GM23338 (cell line): ENCODE measurements at regions not wholly inside any gene's neighbourhood (a gene's known extent, or its start where the extent isn't known, plus 50 kb on each side); places are given as distances from the start of the nearest gene placed in this dataset.

Source experiments
- ATAC-seq: fragments of 200-7000 bp; cut with Tn5 transposase; 3 replicates; pipeline ENCODE4 v1.9.1; 2020
- DNase-seq: peaks from one replicate; pipeline ENCODE4 v3.0.0-alpha.2; 2015; ENCODE audit warnings: low spot score
- H2AFZ ChIP-seq: fragments of 200-600 bp; sonication (generic); 2 replicates; pipeline ENCODE4 v1.8.0; 2016; ENCODE audit warnings: antibody characterized with exemption, mild to moderate bottlenecking, moderate library complexity
- H3F3A ChIP-seq: fragments of 200-600 bp; sonication (generic); replicated peaks from 2 replicates; pipeline ENCODE4 v1.8.0; 2017; ENCODE audit warnings: antibody characterized with exemption, mixed run types, low read depth
- H3K27ac ChIP-seq: fragments of 200-600 bp; sonication (generic); 2 replicates; pipeline ENCODE4 v1.6.1; 2016; ENCODE audit warnings: low read depth
- H3K27me3 ChIP-seq: fragments of 200-600 bp; sonication (generic); 2 replicates; pipeline ENCODE4 v1.8.0; 2016; ENCODE audit warnings: mild to moderate bottlenecking, mixed run types, moderate library complexity; ENCODE audit not compliant: insufficient read depth
- H3K36me3 ChIP-seq: fragments of 200-600 bp; sonication (generic); 2 replicates; pipeline ENCODE4 v1.8.0; 2016; ENCODE audit warnings: mild to moderate bottlenecking; ENCODE audit not compliant: insufficient read depth
- H3K4me1 ChIP-seq: fragments of 200-600 bp; sonication (generic); 2 replicates; pipeline ENCODE4 v1.8.0; 2016; ENCODE audit warnings: mild to moderate bottlenecking, moderate library complexity; ENCODE audit not compliant: insufficient read depth
- H3K4me2 ChIP-seq: fragments of 200-600 bp; sonication (generic); 2 replicates; pipeline ENCODE4 v1.7.1; 2017; ENCODE audit warnings: mixed run types
- H3K4me3 ChIP-seq: fragments of 200-600 bp; sonication (generic); 2 replicates; pipeline ENCODE4 v1.6.1; 2016; ENCODE audit warnings: mixed run types
- H3K79me2 ChIP-seq: fragments of 200-600 bp; sonication (generic); replicated peaks from 2 replicates; pipeline ENCODE4 v1.8.0; 2017; ENCODE audit warnings: mild to moderate bottlenecking; ENCODE audit not compliant: insufficient read depth
- H3K9me2 ChIP-seq: fragments of 200-600 bp; sonication (generic); 2 replicates; pipeline ENCODE4 v1.8.0; 2017; ENCODE audit not compliant: insufficient read depth
- H4K20me1 ChIP-seq: fragments of 200-600 bp; sonication (generic); replicated peaks from 2 replicates; pipeline ENCODE4 v1.8.0; 2017; ENCODE audit warnings: mild to moderate bottlenecking; ENCODE audit not compliant: insufficient read depth
- H3K27ac Mint-ChIP-seq: 2 replicates; pipeline ENCODE4 v1.8.0; 2020; ENCODE audit warnings: inconsistent platforms, mild to moderate bottlenecking, moderate library complexity, mixed read lengths
- H3K27me3 Mint-ChIP-seq: 3 replicates; pipeline ENCODE4 v1.8.0; 2022; ENCODE audit warnings: low read depth, mild to moderate bottlenecking, moderate library complexity, mixed read lengths, inconsistent platforms; ENCODE audit not compliant: insufficient read depth, poor library complexity
- H3K36me3 Mint-ChIP-seq: 3 replicates; pipeline ENCODE4 v1.8.0; 2021; ENCODE audit warnings: low read depth, mild to moderate bottlenecking, inconsistent platforms, moderate library complexity, mixed read lengths
- H3K4me1 Mint-ChIP-seq: 3 replicates; pipeline ENCODE4 v1.8.0; 2020; ENCODE audit warnings: mild to moderate bottlenecking, inconsistent platforms, mixed read lengths
- H3K4me3 Mint-ChIP-seq: 3 replicates; pipeline ENCODE4 v1.8.0; 2021; ENCODE audit warnings: moderate library complexity, mild to moderate bottlenecking, inconsistent platforms, mixed read lengths
- H3K9me3 Mint-ChIP-seq: 3 replicates; pipeline ENCODE4 v1.8.0; 2020; ENCODE audit warnings: moderate library complexity, mild to moderate bottlenecking, inconsistent platforms, mixed read lengths
- CREB1 ChIP-seq: fragments of 250-450 bp; sonication (Bioruptor Pico); IDR thresholded peaks from 2 replicates; pipeline ENCODE4 v1.5.0; 2020; ENCODE audit warnings: low read depth, mild to moderate bottlenecking, moderate library complexity
- EZH2 ChIP-seq: fragments of 200-600 bp; sonication (generic); IDR thresholded peaks from one replicate; pipeline ENCODE4 v1.8.0; 2017; ENCODE audit warnings: antibody characterized with exemption, mild to moderate bottlenecking, low read depth; ENCODE audit not compliant: unreplicated experiment
- EZH2phosphoT487 ChIP-seq: fragments of 200-600 bp; sonication (generic); IDR thresholded peaks from one replicate; pipeline ENCODE4 v1.8.1; 2018; ENCODE audit warnings: antibody characterized with exemption; ENCODE audit not compliant: unreplicated experiment
- JUNB ChIP-seq: IDR thresholded peaks from one replicate; pipeline ENCODE4 v1.6.1; 2016; ENCODE audit warnings: antibody characterized with exemption; ENCODE audit not compliant: unreplicated experiment
- NANOG ChIP-seq: IDR thresholded peaks from 2 replicates; pipeline ENCODE4 v1.6.1; 2016; ENCODE audit warnings: antibody characterized with exemption, borderline replicate concordance
- POLR2AphosphoS5 ChIP-seq: IDR thresholded peaks from 2 replicates; pipeline ENCODE4 v1.6.1; 2016; ENCODE audit warnings: antibody characterized with exemption, low read depth
- STAT1 ChIP-seq: IDR thresholded peaks from one replicate; pipeline ENCODE4 v1.6.1; 2016; ENCODE audit warnings: antibody characterized with exemption; ENCODE audit not compliant: unreplicated experiment
- ZNF114 ChIP-seq: fragments of 250-450 bp; sonication (Bioruptor Pico); IDR thresholded peaks from 2 replicates; pipeline ENCODE4 v1.5.0; 2020; ENCODE audit warnings: mild to moderate bottlenecking, moderate library complexity
- ZNF331 ChIP-seq: fragments of 250-450 bp; sonication (Bioruptor Pico); IDR thresholded peaks from 2 replicates; pipeline ENCODE4 v1.5.0; 2020; ENCODE audit warnings: low read depth, mild to moderate bottlenecking, moderate library complexity
- TF ChIP-seq, protein P1 (sequence below): IDR thresholded peaks from one replicate; pipeline ENCODE4 v1.6.1; 2018; ENCODE audit warnings: antibody characterized with exemption; ENCODE audit not compliant: unreplicated experiment
- TF ChIP-seq, protein P2 (sequence below): IDR thresholded peaks from 2 replicates; pipeline ENCODE4 v1.6.1; 2016; ENCODE audit warnings: antibody characterized with exemption
- TF ChIP-seq, protein P3 (sequence below), 2 experiments: fragments of 200-600 bp in 1 of 2; sonication (generic) in 1 of 2; conservative IDR thresholded peaks; 2 replicates each; pipeline versions ENCODE4 v1.5.1 to v1.6.1; 2016 to 2017; ENCODE audit warnings: antibody characterized with exemption in 2 of 2, low read depth in 2 of 2, mild to moderate bottlenecking in 2 of 2, moderate library complexity in 1 of 2

DNA sequence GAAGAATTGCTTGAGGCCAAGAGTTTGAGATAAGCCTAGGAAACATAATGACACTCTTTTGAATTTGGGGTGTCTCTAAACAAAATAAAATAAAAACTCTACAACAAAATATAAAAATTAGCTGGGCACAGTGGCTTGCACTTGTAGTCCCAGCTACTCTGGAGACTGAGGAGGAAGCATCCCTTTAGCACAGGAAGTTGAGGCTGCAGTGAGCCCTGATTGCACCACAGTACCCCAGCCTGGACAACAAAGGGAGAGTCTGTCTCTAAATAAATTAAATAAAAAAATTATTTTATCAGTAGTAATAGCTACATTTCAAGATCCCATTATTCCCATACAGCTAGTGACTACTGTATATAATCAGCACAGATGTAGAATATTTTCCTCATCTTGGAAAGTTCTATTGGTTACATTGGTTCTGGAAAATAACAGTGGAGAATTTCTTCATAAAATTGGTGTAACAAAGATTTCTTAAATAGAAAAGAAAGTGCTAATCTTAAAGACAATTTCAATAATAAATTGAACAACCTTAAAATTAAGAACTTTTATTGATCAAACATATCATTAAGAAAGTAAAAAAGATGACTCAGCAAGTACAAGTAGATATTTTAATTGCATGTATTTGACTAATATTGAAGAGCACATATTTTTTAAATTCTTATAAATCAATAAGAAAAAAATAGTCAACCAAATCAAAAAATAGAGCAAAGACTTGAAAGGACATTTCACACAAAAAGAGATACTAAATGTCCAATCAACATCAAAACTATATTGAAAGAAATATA is 90.4 kb upstream of the KYNU start (continued):
- TF ChIP-seq, protein P1, sequence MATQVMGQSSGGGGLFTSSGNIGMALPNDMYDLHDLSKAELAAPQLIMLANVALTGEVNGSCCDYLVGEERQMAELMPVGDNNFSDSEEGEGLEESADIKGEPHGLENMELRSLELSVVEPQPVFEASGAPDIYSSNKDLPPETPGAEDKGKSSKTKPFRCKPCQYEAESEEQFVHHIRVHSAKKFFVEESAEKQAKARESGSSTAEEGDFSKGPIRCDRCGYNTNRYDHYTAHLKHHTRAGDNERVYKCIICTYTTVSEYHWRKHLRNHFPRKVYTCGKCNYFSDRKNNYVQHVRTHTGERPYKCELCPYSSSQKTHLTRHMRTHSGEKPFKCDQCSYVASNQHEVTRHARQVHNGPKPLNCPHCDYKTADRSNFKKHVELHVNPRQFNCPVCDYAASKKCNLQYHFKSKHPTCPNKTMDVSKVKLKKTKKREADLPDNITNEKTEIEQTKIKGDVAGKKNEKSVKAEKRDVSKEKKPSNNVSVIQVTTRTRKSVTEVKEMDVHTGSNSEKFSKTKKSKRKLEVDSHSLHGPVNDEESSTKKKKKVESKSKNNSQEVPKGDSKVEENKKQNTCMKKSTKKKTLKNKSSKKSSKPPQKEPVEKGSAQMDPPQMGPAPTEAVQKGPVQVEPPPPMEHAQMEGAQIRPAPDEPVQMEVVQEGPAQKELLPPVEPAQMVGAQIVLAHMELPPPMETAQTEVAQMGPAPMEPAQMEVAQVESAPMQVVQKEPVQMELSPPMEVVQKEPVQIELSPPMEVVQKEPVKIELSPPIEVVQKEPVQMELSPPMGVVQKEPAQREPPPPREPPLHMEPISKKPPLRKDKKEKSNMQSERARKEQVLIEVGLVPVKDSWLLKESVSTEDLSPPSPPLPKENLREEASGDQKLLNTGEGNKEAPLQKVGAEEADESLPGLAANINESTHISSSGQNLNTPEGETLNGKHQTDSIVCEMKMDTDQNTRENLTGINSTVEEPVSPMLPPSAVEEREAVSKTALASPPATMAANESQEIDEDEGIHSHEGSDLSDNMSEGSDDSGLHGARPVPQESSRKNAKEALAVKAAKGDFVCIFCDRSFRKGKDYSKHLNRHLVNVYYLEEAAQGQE, result no peak
- no peak for TF ChIP-seq POLR2AphosphoS5
- TF ChIP-seq, protein P2, sequence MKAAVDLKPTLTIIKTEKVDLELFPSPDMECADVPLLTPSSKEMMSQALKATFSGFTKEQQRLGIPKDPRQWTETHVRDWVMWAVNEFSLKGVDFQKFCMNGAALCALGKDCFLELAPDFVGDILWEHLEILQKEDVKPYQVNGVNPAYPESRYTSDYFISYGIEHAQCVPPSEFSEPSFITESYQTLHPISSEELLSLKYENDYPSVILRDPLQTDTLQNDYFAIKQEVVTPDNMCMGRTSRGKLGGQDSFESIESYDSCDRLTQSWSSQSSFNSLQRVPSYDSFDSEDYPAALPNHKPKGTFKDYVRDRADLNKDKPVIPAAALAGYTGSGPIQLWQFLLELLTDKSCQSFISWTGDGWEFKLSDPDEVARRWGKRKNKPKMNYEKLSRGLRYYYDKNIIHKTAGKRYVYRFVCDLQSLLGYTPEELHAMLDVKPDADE, result no peak
- TF ChIP-seq ZNF331 (CRISPR knock-in tag), result no peak
- TF ChIP-seq, protein P3, sequence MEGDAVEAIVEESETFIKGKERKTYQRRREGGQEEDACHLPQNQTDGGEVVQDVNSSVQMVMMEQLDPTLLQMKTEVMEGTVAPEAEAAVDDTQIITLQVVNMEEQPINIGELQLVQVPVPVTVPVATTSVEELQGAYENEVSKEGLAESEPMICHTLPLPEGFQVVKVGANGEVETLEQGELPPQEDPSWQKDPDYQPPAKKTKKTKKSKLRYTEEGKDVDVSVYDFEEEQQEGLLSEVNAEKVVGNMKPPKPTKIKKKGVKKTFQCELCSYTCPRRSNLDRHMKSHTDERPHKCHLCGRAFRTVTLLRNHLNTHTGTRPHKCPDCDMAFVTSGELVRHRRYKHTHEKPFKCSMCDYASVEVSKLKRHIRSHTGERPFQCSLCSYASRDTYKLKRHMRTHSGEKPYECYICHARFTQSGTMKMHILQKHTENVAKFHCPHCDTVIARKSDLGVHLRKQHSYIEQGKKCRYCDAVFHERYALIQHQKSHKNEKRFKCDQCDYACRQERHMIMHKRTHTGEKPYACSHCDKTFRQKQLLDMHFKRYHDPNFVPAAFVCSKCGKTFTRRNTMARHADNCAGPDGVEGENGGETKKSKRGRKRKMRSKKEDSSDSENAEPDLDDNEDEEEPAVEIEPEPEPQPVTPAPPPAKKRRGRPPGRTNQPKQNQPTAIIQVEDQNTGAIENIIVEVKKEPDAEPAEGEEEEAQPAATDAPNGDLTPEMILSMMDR (conservative IDR thresholded peaks at IDR 0.05; ENCODE audit: low read depth in 2 of 2), result no peak
- no peak for TF ChIP-seq JUNB

DNA sequence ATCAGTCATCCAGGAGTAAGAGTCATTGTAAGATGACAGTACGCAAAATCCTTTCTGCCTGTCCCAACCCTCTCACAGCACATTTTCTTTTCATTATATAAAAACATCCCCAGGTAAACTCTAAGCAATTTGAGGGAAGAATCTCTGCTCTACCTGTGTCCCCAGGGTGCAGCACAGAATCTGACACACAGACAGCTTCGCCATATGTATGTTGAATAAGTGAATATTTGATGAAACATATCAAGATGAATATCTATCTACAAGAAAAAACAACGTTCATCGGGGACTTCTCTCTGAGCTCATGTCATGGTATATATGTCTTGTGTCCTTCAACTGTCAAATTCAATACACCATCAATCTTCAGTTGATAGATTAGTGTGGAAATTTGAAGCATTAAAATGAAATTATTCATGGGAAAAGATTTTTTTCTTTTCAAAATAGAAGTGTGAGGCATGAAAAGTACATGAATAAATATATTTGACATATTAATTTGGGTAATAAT is 94.5 kb upstream of the KYNU start:
- no peak overlapping the region for H3K27ac Mint-ChIP-seq
- H3K4me1 ChIP-seq, result no peaks in the 10 kb centered on the region
- no peaks in the 10 kb centered on the region for H3K79me2 ChIP-seq
- H3K27me3 ChIP-seq, result no peaks in the 10 kb centered on the region
- no peaks in the 10 kb centered on the region for H3F3A ChIP-seq
- H3K9me2 ChIP-seq, result no peaks in the 10 kb centered on the region
- H3K4me1 Mint-ChIP-seq, result no peaks in the 10 kb centered on the region; the same call in 2 of the 3 replicates
- H3K27ac ChIP-seq, result no peak overlapping the region
- ATAC-seq, result no peak
- H3K4me3 ChIP-seq, result no peak overlapping the region
- no peak overlapping the region for H2AFZ ChIP-seq
- H4K20me1 ChIP-seq, result no peaks in the 10 kb centered on the region
- no peaks in the 10 kb centered on the region for H3K36me3 ChIP-seq
- no peak for DNase-seq
- no peaks in the 10 kb centered on the region for H3K9me3 Mint-ChIP-seq
- no peaks in the 10 kb centered on the region for H3K27me3 Mint-ChIP-seq
- no peak overlapping the region for H3K4me3 Mint-ChIP-seq
- H3K4me2 ChIP-seq, result no peak overlapping the region
- no peaks in the 10 kb centered on the region for H3K36me3 Mint-ChIP-seq
- TF ChIP-seq ZNF114 (CRISPR knock-in tag), result no peak
- no peak for TF ChIP-seq EZH2
- TF ChIP-seq, protein P3 (conservative IDR thresholded peaks at IDR 0.05; ENCODE audit: low read depth in 2 of 2), result no peak
- no peak for TF ChIP-seq POLR2AphosphoS5
- TF ChIP-seq EZH2phosphoT487, result no peak
- TF ChIP-seq STAT1, result no peak
- TF ChIP-seq, protein P1, result no peak
- TF ChIP-seq ZNF331 (CRISPR knock-in tag), result no peak
- no peak for TF ChIP-seq CREB1 (CRISPR knock-in tag)
- no peak for TF ChIP-seq NANOG
